ENCODE measurements at regions not wholly inside any gene's neighbourhood (a gene's known extent, or its start where the extent isn't known, plus 50 kb on each side); places are given as distances from the start of the nearest gene placed in this dataset.
A peak's percentile ranks its signal among the peaks of the same experiment; 100 is the strongest.

DNA sequence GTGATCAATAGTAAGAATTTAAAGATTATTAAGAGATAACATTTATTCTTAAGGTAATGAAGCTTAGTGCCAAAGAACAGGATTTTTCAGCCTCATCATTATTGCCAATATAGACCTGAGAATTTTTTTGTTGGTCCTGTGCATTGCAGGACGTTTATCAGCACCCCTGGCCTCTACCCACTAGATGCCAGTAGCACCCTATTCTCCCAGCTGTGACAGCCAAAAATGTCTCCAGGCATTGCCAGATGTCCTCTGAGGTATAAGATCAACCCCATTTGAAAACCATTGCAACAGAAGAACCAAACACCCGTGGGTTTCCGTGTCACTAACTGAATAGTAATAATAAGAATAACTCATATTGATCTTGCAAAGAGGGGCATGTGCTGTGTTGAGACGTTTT lies 700.0 kb upstream of the SOX11 start:
- Mint-ChIP-seq H3K27ac (ENCODE audit: unreplicated experiment) (no peak overlapping the region), H3K4me1 (ENCODE audit: low read depth) (no peaks in the 10 kb centered on the region), H3K36me3 (ENCODE audit: low read depth) (no peaks in the 10 kb centered on the region), H3K4me3 (ENCODE audit: unreplicated experiment) (no peak overlapping the region), H3K9me3 (ENCODE audit: low read depth) (no peaks in the 10 kb centered on the region), H3K27me3 (ENCODE audit: low read depth) (peaks cover 4% of the 10 kb centered on the region)
- no peak for DNase-seq (ENCODE audit: low spot score)
- peak; percentile 64 for TF ChIP-seq CTCF (IDR thresholded peaks at IDR 0.05)

GRCh38 chr2:4995466-4995865 lies 696.7 kb upstream of the SOX11 start:
- Mint-ChIP-seq H3K9me3 (ENCODE audit: low read depth) (peaks cover 3% of the 10 kb centered on the region), H3K4me1 (ENCODE audit: low read depth) (no peaks in the 10 kb centered on the region), H3K27ac (ENCODE audit: unreplicated experiment) (no peak overlapping the region)

GRCh38 chr2:5007596-5007995 lies 684.6 kb upstream of the SOX11 start:
- no peak overlapping the region for H3K4me3 Mint-ChIP-seq (ENCODE audit: unreplicated experiment)
- no peaks in the 10 kb centered on the region for H3K27me3 Mint-ChIP-seq (ENCODE audit: low read depth)
- no peak for TF ChIP-seq CTCF (IDR thresholded peaks at IDR 0.05)
- peaks cover 9% of the 10 kb centered on the region for H3K9me3 Mint-ChIP-seq (ENCODE audit: low read depth)
- no peaks in the 10 kb centered on the region for H3K36me3 Mint-ChIP-seq (ENCODE audit: low read depth)
- no peak for DNase-seq (ENCODE audit: low spot score)
- no peaks in the 10 kb centered on the region for H3K4me1 Mint-ChIP-seq (ENCODE audit: low read depth)
- H3K27ac Mint-ChIP-seq (ENCODE audit: unreplicated experiment) = no peak overlapping the region

More at GRCh38 chr2:4995466-4995865, 696.7 kb upstream of the SOX11 start:
- DNase-seq (ENCODE audit: low spot score) = no peak
- no peak for TF ChIP-seq CTCF (IDR thresholded peaks at IDR 0.05)
- peaks cover 4% of the 10 kb centered on the region for H3K27me3 Mint-ChIP-seq (ENCODE audit: low read depth)
- H3K4me3 Mint-ChIP-seq (ENCODE audit: unreplicated experiment) = no peak overlapping the region
- H3K36me3 Mint-ChIP-seq (ENCODE audit: low read depth) = no peaks in the 10 kb centered on the region

- H3K9me3 Mint-ChIP-seq (ENCODE audit: low read depth) = peaks cover 16% of the 10 kb centered on the region
- H3K36me3 Mint-ChIP-seq (ENCODE audit: low read depth) = peaks cover 6% of the 10 kb centered on the region
- H3K4me1 Mint-ChIP-seq (ENCODE audit: low read depth) = no peaks in the 10 kb centered on the region
- DNase-seq (ENCODE audit: low spot score) = no peak
- no peak overlapping the region for H3K27ac Mint-ChIP-seq (ENCODE audit: unreplicated experiment)
- H3K4me3 Mint-ChIP-seq (ENCODE audit: unreplicated experiment) = no peak overlapping the region
- no peaks in the 10 kb centered on the region for H3K27me3 Mint-ChIP-seq (ENCODE audit: low read depth)
- TF ChIP-seq CTCF (IDR thresholded peaks at IDR 0.05) = no peak
Observed at GRCh38 chr2:5019324-5019723, 672.9 kb upstream of the SOX11 start.

DNA sequence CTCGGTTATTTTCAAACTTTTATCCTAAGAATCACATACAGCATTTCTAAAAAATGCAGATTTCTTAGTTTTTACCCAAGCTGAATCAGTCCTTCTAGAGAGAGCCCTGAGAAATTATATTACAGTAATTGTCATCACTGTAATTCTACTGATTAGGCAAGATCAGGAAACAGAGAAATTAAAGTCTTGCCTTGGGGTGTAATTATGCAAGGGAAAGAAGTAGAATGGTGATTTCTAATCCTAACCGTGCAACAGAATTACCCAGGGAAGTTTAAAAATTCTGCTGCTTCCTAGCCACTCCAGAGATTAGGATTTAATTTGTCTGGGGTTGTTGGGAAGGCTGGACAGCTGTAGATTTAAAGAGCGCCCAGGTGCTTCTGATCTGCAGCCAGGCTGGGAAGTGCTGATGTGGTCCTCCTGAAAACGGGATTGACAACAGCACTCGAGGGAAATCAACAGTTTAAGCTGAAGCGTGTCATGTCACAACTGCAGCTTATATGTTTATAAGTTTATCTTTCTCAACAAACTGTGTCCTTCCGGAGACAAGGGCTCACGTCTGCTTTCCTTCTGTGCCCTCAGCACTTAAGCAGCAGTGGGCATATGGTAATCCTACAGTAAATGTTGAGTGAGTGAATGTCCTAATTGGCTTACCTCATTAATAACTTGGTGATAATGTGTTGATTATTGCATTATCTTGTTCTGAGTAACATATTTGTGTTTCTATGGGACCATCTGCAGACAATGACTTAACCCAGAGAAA lies 671.9 kb upstream of the SOX11 start:
- peaks cover 6% of the 10 kb centered on the region for H3K36me3 Mint-ChIP-seq (ENCODE audit: low read depth)
- no peak for TF ChIP-seq CTCF (IDR thresholded peaks at IDR 0.05)
- H3K4me3 Mint-ChIP-seq (ENCODE audit: unreplicated experiment) = no peak overlapping the region
- no peaks in the 10 kb centered on the region for H3K4me1 Mint-ChIP-seq (ENCODE audit: low read depth)
- no peak overlapping the region for H3K27ac Mint-ChIP-seq (ENCODE audit: unreplicated experiment)
- no peak for DNase-seq (ENCODE audit: low spot score)
- H3K9me3 Mint-ChIP-seq (ENCODE audit: low read depth) = peaks cover 16% of the 10 kb centered on the region
- no peaks in the 10 kb centered on the region for H3K27me3 Mint-ChIP-seq (ENCODE audit: low read depth)
